ENCODE measurements at regions not wholly inside any gene's neighbourhood (a gene's known extent, or its start where the extent isn't known, plus 50 kb on each side); places are given as distances from the start of the nearest gene placed in this dataset.
A peak's percentile ranks its signal among the peaks of the same experiment; 100 is the strongest.

DNA sequence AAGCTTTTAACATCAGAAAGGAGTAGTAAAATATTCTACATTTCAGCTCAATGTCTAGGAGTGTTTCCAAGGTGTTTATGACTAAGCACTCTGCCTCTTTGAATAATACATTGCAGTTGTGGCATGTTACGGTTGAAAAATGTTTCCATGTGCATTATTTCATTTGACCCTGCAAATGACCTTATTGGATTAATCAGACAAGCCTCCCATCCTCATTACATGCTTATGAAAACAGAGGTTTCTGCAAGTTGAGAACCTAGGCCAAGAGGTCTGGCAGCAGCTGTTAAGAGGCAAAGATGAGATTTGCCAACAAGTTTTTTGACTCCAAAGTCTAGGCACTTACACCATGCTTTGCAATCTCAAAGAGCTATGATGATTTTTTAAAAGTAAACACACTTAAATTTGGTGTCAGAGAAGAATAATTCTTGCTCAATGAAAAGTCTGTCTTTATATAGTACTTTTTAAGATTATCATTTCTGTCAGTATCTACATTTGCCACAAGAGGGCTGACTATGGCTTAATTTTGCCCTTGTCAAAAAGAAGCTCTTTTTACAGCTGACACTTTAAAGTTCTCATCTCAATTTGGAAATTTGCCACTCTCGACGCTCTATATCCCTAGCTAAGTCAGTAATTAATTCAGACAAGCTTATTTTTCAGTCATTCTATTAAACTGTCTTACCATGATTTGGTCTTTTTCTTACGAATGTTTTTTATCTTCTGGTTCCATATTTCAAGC, 260.6 kb downstream of the PAX3 start:
- TF ChIP-seq, protein P1, sequence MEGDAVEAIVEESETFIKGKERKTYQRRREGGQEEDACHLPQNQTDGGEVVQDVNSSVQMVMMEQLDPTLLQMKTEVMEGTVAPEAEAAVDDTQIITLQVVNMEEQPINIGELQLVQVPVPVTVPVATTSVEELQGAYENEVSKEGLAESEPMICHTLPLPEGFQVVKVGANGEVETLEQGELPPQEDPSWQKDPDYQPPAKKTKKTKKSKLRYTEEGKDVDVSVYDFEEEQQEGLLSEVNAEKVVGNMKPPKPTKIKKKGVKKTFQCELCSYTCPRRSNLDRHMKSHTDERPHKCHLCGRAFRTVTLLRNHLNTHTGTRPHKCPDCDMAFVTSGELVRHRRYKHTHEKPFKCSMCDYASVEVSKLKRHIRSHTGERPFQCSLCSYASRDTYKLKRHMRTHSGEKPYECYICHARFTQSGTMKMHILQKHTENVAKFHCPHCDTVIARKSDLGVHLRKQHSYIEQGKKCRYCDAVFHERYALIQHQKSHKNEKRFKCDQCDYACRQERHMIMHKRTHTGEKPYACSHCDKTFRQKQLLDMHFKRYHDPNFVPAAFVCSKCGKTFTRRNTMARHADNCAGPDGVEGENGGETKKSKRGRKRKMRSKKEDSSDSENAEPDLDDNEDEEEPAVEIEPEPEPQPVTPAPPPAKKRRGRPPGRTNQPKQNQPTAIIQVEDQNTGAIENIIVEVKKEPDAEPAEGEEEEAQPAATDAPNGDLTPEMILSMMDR (IDR thresholded peaks at IDR 0.05): peak; percentile 36
- ATAC-seq: no peak
- intact Hi-C loops (cut with DNase I): no loop called here
- DNase-seq: no peak
- Histone ChIP-seq H3K9me3 (no peaks in the 10 kb centered on the region), H3K27me3 (no peaks in the 10 kb centered on the region), H3K27ac (no peak overlapping the region), H3K4me1 (no peaks in the 10 kb centered on the region), H3K36me3 (no peaks in the 10 kb centered on the region), H3K4me3 (no peak overlapping the region)

DNA sequence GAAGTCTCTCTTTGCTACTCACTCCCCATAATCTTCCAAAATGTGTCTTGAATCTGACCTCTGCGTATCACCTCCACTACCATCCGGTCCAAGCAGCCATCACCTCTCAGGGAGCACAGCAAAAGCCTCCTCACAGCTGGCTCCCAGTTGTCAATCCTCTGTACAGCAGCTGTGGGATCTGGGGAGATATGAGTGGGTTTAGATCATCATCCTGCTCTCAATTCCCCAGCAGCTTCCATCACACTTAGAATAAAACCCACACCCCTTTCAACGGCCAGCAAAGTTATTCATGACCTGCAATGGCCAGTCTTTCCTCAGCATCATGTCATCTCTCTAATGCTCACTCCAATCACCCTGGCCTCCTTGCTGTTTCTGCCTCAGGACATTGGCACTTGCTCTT, 261.6 kb downstream of the PAX3 start:
- no peak overlapping the region for H3K27ac ChIP-seq
- DNase-seq: no peak
- no peaks in the 10 kb centered on the region for H3K27me3 ChIP-seq
- ATAC-seq: no peak
- H3K9me3 ChIP-seq: no peaks in the 10 kb centered on the region
- TF ChIP-seq, protein P1 (IDR thresholded peaks at IDR 0.05): no peak
- H3K36me3 ChIP-seq: no peaks in the 10 kb centered on the region
- intact Hi-C loops (cut with DNase I): no loop called here
- no peak overlapping the region for H3K4me3 ChIP-seq
- H3K4me1 ChIP-seq: no peaks in the 10 kb centered on the region

DNA sequence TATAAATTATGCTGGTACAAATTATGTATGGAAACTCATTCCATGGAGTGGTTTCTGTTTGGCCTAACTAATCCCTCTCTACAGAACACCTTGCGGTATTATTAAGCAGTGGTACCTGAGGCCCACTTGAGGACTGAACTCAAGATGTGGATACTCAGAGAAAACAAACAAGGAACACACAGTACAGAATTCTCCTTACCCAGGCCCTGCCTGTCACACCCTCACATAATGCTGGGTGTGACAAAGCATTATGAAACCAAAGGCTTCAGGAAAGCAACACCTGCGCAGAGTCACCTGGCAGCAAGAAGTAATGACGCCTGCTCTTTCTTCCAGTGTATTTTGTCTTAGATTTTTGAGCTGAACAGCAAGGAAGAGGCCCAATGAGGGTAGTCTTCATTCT, 264.7 kb downstream of the PAX3 start:
- intact Hi-C loops (cut with DNase I): no loop called here
- H3K9me3 ChIP-seq: no peaks in the 10 kb centered on the region
- H3K4me3 ChIP-seq: no peak overlapping the region
- ATAC-seq (peak; percentile 96), DNase-seq (no peak)
- no peaks in the 10 kb centered on the region for H3K4me1 ChIP-seq
- H3K27me3 ChIP-seq: no peaks in the 10 kb centered on the region
- no peaks in the 10 kb centered on the region for H3K36me3 ChIP-seq
- TF ChIP-seq, protein P1 (IDR thresholded peaks at IDR 0.05): no peak
- H3K27ac ChIP-seq: no peak overlapping the region

DNA sequence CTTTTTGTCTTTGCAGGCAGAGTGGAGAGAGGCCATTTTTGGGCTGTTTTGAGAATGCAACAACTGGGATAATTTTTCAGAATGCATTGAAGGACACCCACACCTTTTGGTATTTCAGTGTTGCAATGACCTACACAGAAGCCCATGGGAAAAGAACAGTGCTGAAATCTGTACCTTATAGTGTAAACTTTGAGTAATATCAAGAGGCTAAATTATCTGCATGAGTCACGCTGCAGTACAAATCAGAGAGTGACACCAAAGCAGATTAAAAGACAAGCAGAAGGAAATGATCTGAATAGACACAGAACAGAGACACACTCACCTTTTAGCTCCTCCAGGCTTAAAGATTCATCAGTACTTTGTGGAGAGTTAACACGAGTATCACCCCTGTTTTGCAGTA, 265.3 kb downstream of the PAX3 start:
- H3K27ac ChIP-seq: no peak overlapping the region
- intact Hi-C loops (cut with DNase I): no loop called here
- ATAC-seq (peak; percentile 40), DNase-seq (no peak)
- no peaks in the 10 kb centered on the region for H3K9me3 ChIP-seq
- no peaks in the 10 kb centered on the region for H3K36me3 ChIP-seq
- TF ChIP-seq, protein P1 (IDR thresholded peaks at IDR 0.05): no peak
- no peaks in the 10 kb centered on the region for H3K27me3 ChIP-seq
- no peaks in the 10 kb centered on the region for H3K4me1 ChIP-seq
- H3K4me3 ChIP-seq: no peak overlapping the region

DNA sequence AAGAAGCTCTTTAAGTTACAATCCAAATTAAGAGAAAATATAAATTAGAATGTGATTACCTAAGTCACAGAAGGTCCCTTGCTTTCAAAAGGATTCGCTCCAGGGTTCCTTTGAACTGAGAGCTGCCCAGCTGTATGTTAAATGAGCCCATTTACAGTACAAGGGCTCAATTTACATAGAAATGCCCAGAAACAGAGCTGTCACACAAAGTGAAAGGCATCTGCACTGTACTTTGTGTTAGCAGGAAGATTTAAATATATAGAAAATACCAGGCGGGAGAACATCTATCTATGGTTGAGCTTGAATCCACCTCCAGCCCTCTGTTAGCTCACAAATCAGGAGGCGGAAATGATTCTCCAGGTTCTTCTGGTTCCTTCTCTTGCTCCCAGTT, 272.9 kb downstream of the PAX3 start:
- Histone ChIP-seq H3K4me3 (no peak overlapping the region), H3K4me1 (no peaks in the 10 kb centered on the region), H3K36me3 (no peaks in the 10 kb centered on the region), H3K9me3 (no peaks in the 10 kb centered on the region), H3K27me3 (peaks cover 7% of the 10 kb centered on the region), H3K27ac (no peak overlapping the region)
- intact Hi-C loops (cut with DNase I): no loop called here
- DNase-seq: no peak
- no peak for ATAC-seq
- TF ChIP-seq, protein P1 (IDR thresholded peaks at IDR 0.05): no peak

Measured in upper lobe of right lung (tissue), 1 donor.